Cortex of kidney (tissue), 1 donor: ENCODE measurements at regions not wholly inside any gene's neighbourhood (a gene's known extent, or its start where the extent isn't known, plus 50 kb on each side); places are given as distances from the start of the nearest gene placed in this dataset.

Experiments
- DNase-seq: peaks from one replicate; lab custom pipeline; 2025; lab: John Stamatoyannopoulos, UW

DNA sequence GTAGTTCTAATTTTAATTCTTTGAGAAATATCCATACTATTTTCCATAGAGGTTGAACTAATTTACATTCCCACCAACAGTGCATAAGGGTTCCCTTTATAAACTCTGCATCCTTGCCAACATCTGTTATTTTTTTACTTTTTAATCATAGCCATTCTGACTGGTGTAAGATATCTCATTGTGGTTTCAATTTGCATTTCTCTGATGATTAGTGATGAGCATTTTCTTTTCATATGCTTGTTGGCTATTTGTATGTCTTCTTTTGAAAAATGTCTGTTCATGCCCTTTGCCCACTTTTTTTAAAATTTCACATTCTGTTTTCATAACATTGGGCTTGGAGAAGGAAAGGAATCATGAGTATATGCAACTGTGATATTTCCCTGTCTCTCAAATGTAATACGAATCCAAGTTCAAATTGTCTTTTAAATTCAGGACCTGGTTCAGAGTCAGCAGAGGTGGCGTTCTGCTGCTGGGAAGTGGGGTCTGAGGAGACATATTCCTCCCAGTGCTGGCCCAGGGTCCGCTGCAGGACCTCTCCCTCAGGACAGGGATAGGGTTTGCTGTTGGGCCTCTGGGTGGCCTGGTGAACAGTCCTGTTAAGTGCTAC is 81.2 kb upstream of the ETV6 start:
- no peak for DNase-seq

DNA sequence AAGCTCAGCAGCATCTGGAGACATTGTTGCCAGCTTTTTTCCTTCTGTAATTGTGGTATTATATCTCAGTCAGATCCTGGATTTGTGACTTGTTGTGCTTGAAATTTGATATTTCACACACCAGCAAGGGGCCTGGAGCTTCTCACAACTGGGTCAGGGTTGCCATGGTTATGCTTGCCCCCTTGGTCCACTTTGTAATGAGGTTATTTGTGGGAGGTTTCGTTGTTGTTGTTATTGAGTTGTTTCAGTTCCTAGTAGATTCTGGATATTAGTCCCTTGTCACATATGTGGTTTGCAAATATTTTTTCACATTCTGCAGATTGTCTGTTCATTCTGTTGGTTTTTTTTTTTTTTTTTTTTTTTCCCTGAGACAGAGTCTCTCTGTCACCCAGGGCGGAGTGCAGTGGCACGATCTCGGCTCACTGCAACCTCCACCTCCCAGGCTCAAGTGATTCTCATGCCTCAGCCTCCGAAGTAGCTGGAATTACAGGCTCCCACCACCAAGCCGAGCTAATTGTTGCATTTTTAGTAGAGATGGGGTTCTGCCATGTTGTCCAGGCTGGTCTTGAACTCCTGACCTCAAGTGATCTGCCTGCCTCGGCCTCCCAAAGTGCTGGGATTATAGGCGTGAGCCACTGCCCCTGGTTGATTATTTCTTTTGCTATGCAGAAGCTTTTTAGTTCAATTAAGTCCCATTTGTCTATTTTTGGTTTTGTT is 80.6 kb upstream of the ETV6 start:
- no peak for DNase-seq

DNA sequence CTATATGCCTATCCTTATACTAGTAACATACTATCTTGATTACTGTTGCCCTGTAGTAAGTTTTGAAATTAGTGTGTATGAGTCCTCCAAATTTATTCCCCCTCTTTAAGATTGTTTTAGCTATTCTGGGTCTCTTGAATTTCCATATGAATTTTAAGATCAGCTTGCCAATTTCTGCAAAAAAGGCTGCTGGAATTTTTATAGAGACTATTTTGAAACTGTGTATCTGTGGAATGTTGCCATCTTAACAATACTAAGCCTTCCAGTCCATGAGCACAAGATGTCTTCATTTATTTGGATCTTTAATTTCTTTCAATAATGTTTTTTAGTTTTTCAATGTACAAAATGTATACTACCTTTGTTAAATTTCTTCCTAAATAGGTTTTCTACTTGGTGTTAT is 79.8 kb upstream of the ETV6 start:
- no peak for DNase-seq

DNA sequence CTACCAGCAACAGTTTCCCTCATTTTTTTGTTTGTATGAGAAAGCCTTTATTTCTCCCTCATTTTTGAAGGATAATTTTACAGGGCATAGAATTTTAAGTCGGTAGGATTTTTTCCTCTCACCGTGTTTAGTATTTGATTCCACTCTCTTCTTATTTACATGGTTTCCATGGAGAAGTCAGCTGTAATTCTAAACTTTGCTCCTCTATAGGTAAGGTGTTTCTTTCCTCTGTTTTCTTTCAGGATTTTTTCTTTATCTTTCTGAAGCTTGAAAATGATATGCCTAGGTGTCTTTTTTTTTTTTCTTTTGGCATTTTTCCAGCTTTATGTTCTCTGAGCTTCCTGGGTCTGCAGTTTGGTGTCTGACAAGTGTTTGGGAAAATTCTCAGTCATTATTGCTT is 75.6 kb upstream of the ETV6 start:
- no peak for DNase-seq

DNA sequence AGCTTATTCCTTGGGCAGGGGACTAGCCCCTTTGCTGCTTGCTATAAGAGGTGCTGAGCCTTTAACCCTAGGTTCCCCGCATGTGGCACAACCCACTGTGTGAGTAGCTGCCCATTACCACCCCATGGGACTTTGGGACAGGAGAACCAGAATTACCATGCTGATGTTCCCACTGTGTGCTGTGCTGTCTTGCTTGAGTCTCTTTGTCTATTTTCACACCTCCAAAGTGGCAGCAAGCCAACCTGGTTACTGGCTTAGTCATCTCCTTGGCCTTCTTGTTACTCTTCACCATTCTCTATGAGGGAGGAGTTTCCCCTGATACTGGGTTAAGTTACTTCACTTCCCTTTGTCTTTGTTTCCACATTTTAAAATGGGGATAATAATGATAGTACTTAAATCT is 73.4 kb upstream of the ETV6 start:
- DNase-seq: no peak

DNA sequence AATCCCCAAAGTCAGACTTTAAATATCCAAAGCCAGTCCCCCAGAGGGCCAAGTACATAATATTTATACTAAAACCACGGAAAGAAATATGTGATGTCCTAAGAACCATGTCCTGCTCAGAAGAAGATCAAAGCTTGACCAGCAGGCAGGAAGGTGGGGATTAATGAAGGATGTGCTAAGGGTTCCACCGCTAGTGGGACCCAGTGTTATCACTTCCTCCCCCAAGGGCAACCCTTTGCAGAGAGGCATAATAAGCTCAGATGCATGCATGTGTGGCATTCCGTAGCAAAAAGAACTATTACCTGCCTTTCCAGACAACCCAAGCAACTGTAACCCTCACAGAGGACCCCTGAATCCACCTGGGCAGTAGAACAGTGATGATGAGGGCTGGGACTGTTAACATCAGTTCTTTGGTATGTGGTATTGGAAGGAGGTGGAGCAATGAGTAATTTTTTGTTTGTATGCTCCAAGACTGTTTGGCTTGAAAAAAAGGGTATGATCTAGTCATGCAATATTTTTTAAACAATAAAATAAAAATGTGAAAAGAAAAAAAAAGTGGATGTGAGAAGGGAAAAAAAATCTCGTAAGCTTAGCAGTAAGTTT is 71.7 kb upstream of the ETV6 start:
- no peak for DNase-seq

DNA sequence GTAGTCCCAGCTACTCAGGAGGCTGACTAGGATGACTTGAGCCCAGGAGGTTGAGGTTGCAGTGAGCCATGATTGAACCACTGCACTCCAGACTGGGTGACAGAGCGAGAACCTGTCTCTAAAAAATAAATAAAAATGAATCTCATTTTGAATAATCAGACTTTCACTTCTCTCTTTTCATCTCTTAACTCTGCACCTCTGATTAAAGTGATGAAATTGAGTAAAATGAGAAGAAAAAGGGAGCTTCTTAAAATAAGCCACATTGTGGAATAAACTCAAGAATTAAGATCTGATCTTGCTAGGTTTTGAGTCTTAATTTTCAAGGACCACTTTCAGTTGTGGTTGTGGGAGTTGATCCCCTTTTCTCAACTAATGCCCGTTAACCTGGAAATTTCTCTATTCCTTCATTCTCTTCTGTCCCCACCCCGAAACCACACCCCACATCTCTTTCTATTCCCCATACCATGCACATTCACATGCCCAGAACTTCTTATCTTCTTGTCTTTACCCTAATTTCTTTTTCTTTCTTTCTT is 70.9 kb upstream of the ETV6 start:
- no peak for DNase-seq

DNA sequence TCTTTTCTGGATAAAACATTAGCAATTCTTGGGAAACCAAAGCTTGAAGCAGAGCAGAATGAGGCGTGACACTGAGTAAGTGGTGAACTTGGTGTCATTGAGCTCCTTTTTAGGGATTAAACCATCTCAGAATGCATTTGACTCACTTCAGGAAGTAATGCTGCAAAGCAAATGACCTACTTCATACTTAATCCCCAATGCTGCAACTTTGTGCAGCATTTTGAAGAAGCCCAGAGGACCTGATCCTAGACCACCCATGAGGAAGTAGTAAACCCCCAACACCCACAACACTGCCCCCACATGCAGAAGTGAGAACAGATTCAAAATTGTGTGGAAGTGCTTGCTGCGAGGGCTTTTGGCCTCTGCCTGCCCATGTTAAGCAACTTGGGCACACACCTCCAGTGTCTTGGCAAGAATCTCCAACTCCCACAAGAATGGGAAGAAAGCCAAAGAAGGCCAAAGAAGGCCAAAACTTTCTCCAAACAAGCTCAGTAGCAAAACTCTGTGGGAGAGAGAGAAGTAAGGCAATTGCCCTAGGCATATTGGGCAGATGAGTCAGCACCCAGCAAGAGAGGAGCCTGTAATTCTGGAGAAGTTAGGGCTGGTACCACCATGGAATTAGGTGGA is 69.2 kb upstream of the ETV6 start:
- DNase-seq: no peak

DNA sequence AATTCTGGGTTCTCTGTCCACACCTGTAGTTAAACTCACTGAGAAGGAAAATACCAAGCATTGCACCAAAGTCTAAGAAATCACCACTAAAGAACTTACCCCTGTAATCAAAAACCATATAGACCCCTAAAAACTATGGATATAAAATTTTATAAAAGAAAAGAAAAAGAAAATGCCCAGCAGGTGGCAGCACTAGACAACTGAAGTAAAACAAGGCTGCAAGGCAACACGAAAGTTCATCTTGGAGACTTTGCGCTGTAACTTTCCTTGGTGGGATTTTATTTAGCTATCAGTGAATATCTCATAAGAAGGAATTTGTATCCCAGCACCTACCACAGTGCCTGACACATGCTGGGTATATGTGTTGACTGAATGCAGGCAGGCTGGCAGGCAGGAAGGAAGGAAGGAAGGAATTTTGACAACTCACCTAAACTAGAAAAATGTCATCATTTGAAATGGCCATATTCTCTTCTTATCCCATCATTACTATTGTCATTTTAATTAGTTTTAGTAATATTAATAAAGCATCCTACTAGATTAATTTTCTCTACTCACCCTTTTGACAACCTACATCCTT is 68.2 kb upstream of the ETV6 start:
- no peak for DNase-seq

DNA sequence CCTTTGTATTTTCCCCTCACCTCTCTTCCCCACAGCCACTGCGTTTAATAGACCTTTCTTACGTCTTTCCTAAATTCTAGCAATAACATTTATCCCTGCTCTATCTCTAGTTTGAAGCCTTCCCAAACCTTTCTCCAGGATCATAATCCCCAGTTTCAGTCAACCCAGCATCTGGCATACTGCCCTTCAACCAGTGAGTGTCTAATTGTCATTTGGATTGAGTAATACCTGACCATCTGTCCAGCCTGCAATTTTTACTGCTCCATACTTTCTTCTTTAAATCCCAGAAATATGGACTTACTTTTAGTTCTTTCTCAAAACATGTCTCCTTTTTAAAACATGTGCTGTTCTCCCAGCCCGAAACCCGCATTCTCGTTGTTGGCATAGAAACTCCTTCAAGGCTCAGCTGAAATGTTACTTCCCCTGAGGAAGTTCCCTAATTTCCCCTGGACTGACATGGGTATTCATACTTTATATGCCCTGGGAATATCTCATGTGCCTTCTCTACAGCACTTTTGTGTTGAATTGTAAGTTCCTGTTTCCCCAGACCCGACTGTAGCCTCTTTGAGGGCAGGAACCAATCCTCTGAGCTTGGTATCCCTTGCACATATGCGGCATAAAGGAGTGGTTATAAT is 65.1 kb upstream of the ETV6 start:
- DNase-seq: no peak

DNA sequence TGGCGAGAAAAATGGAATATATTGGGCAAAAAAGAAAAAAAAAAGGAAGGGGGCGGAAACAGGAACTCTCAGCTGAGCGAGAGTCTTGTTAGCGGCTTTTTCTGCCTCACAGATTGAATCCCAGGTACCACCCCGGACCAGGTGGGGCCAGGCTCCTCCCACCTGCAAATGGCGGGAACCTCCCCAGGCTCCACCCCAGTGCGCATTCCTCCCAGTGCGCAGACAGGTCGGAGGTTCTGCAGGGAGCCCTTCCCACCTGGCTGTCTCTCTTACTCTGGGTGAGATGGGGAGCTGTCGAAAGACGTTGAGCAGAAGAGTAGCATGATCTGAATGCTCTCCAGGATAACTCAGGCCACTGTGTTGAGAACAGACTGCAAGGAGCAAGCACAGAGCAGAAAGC is 57.0 kb upstream of the ETV6 start:
- DNase-seq: no peak

DNA sequence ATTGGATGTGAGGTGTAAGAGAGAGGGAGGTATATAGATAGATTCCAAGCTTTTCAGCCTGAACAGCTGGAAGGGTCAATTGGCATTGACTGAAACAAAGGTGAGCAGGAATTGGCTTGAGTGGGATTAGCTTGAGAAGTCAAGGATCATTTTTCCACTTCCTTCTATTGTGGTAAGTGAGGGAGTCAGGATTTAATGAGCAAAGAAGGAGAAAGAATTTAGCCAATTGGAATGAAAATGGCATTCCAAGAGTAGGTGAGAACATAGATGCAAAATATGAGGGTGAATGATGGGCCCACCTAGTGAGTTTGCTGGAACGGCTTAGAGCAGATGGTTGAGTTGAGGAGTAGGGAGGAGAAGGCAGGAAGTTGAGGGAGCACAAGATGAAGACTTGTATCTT is 56.5 kb upstream of the ETV6 start:
- no peak for DNase-seq

DNA sequence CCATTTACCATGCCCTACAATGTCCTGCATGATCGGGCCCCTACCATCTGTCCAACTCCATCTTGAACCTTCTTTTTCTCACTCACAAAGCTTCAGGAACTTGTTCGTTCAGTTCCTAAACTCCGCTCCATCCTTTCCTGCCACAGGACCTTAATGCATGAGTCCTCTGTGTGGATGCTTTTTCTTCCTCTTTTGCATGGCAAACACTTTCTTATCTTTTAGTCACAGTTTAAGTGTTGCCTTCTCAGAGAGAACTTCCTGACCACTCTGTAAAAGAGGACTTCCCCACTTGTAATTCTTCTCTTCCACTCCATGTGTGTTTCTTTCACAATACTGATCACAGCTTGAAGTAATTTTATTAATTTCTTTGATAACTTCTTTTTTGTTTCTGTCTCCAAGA is 54.4 kb upstream of the ETV6 start:
- DNase-seq: no peak

DNA sequence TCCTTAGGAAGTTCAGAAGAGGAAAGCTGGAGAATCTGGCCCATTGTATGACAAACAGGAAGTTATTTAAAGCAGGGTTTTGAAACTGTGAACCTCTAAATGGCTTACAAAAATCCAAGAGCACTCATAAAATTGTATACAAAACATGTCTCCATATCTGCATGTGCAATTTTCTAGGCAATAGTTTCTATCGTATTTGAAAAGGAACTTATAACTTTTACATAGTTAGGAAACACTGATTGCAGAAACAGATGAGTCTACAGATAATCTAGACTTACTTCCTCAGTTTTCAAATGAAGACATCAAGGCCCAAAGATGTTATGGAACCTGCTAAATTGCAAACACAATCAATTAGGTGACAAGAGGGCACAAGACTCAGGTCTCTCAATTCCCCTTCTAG is 53.3 kb upstream of the ETV6 start:
- DNase-seq: no peak

DNA sequence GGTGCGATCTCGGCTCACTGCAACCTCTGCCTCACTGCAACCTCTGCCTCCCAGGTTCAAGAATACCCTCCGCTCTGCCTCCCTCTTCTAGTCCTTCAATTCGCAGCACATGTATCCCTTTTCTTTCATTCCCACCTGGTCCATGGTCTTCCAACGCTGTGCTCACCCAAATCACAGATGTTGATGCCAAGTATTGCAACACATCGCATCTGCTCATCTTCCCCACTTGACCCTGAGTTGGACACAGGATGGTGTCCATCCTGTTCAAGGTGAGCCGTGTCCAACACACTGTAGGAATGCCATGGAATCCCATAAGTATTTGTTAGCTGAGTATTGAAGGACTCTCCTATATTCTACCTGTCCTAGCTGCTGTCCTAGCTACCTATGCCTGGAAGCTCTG is 50.6 kb upstream of the ETV6 start:
- no peak for DNase-seq
